ENCODE measurements at regions not wholly inside any gene's neighbourhood (a gene's known extent, or its start where the extent isn't known, plus 50 kb on each side); places are given as distances from the start of the nearest gene placed in this dataset.

GRCh38 chr1:29981586-29982239 lies 741.7 kb downstream of the MATN1 start:
- Histone ChIP-seq H3K27ac (ENCODE audit: low read depth, low read length) (no peak overlapping the region), H3K4me1 (ENCODE audit: control insufficient read depth, insufficient read depth, low read length) (no peaks in the 10 kb centered on the region), H3K4me3 (ENCODE audit: low read length) (no peak overlapping the region), H3K9ac (ENCODE audit: low read length) (no peak overlapping the region), H3K27me3 (ENCODE audit: control insufficient read depth, insufficient read depth, low read length) (no peaks in the 10 kb centered on the region), H3K36me3 (ENCODE audit: control insufficient read depth, insufficient read depth, low read length) (no peaks in the 10 kb centered on the region)

GRCh38 chr1:29977550-29977949 lies 741.2 kb downstream of the PTPRU start:
- no peak overlapping the region for H3K9ac ChIP-seq (ENCODE audit: low read length)
- no peaks in the 10 kb centered on the region for H3K27me3 ChIP-seq (ENCODE audit: control insufficient read depth, insufficient read depth, low read length)
- no peaks in the 10 kb centered on the region for H3K4me1 ChIP-seq (ENCODE audit: control insufficient read depth, insufficient read depth, low read length)
- H3K27ac ChIP-seq (ENCODE audit: low read depth, low read length), result no peak overlapping the region
- no peak overlapping the region for H3K4me3 ChIP-seq (ENCODE audit: low read length)
- no peaks in the 10 kb centered on the region for H3K36me3 ChIP-seq (ENCODE audit: control insufficient read depth, insufficient read depth, low read length)

GRCh38 chr1:29975036-29975694 lies 738.8 kb downstream of the PTPRU start:
- H3K4me1 ChIP-seq (ENCODE audit: control insufficient read depth, insufficient read depth, low read length), result no peaks in the 10 kb centered on the region
- H3K27me3 ChIP-seq (ENCODE audit: control insufficient read depth, insufficient read depth, low read length), result no peaks in the 10 kb centered on the region
- no peak overlapping the region for H3K27ac ChIP-seq (ENCODE audit: low read depth, low read length)
- no peaks in the 10 kb centered on the region for H3K36me3 ChIP-seq (ENCODE audit: control insufficient read depth, insufficient read depth, low read length)
- no peak overlapping the region for H3K4me3 ChIP-seq (ENCODE audit: low read length)
- no peak overlapping the region for H3K9ac ChIP-seq (ENCODE audit: low read length)

GRCh38 chr1:29974316-29974724 lies 738.0 kb downstream of the PTPRU start:
- Histone ChIP-seq H3K4me1 (ENCODE audit: control insufficient read depth, insufficient read depth, low read length) (no peaks in the 10 kb centered on the region), H3K9ac (ENCODE audit: low read length) (no peak overlapping the region), H3K27ac (ENCODE audit: low read depth, low read length) (no peak overlapping the region), H3K4me3 (ENCODE audit: low read length) (no peak overlapping the region), H3K27me3 (ENCODE audit: control insufficient read depth, insufficient read depth, low read length) (no peaks in the 10 kb centered on the region), H3K36me3 (ENCODE audit: control insufficient read depth, insufficient read depth, low read length) (no peaks in the 10 kb centered on the region)

- H3K27ac ChIP-seq (ENCODE audit: low read depth, low read length), result no peak overlapping the region
- H3K36me3 ChIP-seq (ENCODE audit: control insufficient read depth, insufficient read depth, low read length), result no peaks in the 10 kb centered on the region
- no peak overlapping the region for H3K9ac ChIP-seq (ENCODE audit: low read length)
- H3K27me3 ChIP-seq (ENCODE audit: control insufficient read depth, insufficient read depth, low read length), result no peaks in the 10 kb centered on the region
- no peak overlapping the region for H3K4me3 ChIP-seq (ENCODE audit: low read length)
- H3K4me1 ChIP-seq (ENCODE audit: control insufficient read depth, insufficient read depth, low read length), result no peaks in the 10 kb centered on the region
Measured at GRCh38 chr1:29973406-29973805, 737.1 kb downstream of the PTPRU start.

- Histone ChIP-seq H3K4me3 (ENCODE audit: low read length) (no peak overlapping the region), H3K36me3 (ENCODE audit: control insufficient read depth, insufficient read depth, low read length) (no peaks in the 10 kb centered on the region), H3K9ac (ENCODE audit: low read length) (no peak overlapping the region), H3K4me1 (ENCODE audit: control insufficient read depth, insufficient read depth, low read length) (no peaks in the 10 kb centered on the region), H3K27ac (ENCODE audit: low read depth, low read length) (no peak overlapping the region), H3K27me3 (ENCODE audit: control insufficient read depth, insufficient read depth, low read length) (no peaks in the 10 kb centered on the region)
Measured at GRCh38 chr1:29972421-29973053, 736.2 kb downstream of the PTPRU start.

GRCh38 chr1:29971703-29972102 lies 735.4 kb downstream of the PTPRU start:
- no peak overlapping the region for H3K4me3 ChIP-seq (ENCODE audit: low read length)
- no peaks in the 10 kb centered on the region for H3K36me3 ChIP-seq (ENCODE audit: control insufficient read depth, insufficient read depth, low read length)
- H3K27ac ChIP-seq (ENCODE audit: low read depth, low read length), result no peak overlapping the region
- peaks cover under 1% of the 10 kb centered on the region for H3K27me3 ChIP-seq (ENCODE audit: control insufficient read depth, insufficient read depth, low read length)
- H3K9ac ChIP-seq (ENCODE audit: low read length), result no peak overlapping the region
- no peaks in the 10 kb centered on the region for H3K4me1 ChIP-seq (ENCODE audit: control insufficient read depth, insufficient read depth, low read length)

GRCh38 chr1:29970747-29971325 lies 734.5 kb downstream of the PTPRU start:
- H3K27me3 ChIP-seq (ENCODE audit: control insufficient read depth, insufficient read depth, low read length), result peaks cover 3% of the 10 kb centered on the region

GRCh38 chr1:29969576-29969975 lies 733.3 kb downstream of the PTPRU start:
- H3K4me1 ChIP-seq (ENCODE audit: control insufficient read depth, insufficient read depth, low read length), result no peaks in the 10 kb centered on the region

More at GRCh38 chr1:29970747-29971325, 734.5 kb downstream of the PTPRU start:
- H3K4me3 ChIP-seq (ENCODE audit: low read length), result no peak overlapping the region
- H3K36me3 ChIP-seq (ENCODE audit: control insufficient read depth, insufficient read depth, low read length), result no peaks in the 10 kb centered on the region
- H3K9ac ChIP-seq (ENCODE audit: low read length), result no peak overlapping the region
- H3K27ac ChIP-seq (ENCODE audit: low read depth, low read length), result no peak overlapping the region
- no peaks in the 10 kb centered on the region for H3K4me1 ChIP-seq (ENCODE audit: control insufficient read depth, insufficient read depth, low read length)

GRCh38 chr1:29967261-29967660 lies 730.9 kb downstream of the PTPRU start:
- Histone ChIP-seq H3K4me1 (ENCODE audit: control insufficient read depth, insufficient read depth, low read length) (no peaks in the 10 kb centered on the region), H3K36me3 (ENCODE audit: control insufficient read depth, insufficient read depth, low read length) (no peaks in the 10 kb centered on the region), H3K9ac (ENCODE audit: low read length) (no peak overlapping the region), H3K27ac (ENCODE audit: low read depth, low read length) (no peak overlapping the region), H3K4me3 (ENCODE audit: low read length) (no peak overlapping the region), H3K27me3 (ENCODE audit: control insufficient read depth, insufficient read depth, low read length) (peaks cover 3% of the 10 kb centered on the region)

More at GRCh38 chr1:29969576-29969975, 733.3 kb downstream of the PTPRU start:
- Histone ChIP-seq H3K4me3 (ENCODE audit: low read length) (no peak overlapping the region), H3K27ac (ENCODE audit: low read depth, low read length) (no peak overlapping the region), H3K36me3 (ENCODE audit: control insufficient read depth, insufficient read depth, low read length) (no peaks in the 10 kb centered on the region), H3K9ac (ENCODE audit: low read length) (no peak overlapping the region), H3K27me3 (ENCODE audit: control insufficient read depth, insufficient read depth, low read length) (peaks cover 3% of the 10 kb centered on the region)

GRCh38 chr1:29966526-29967045 lies 730.3 kb downstream of the PTPRU start:
- H3K27me3 ChIP-seq (ENCODE audit: control insufficient read depth, insufficient read depth, low read length), result peaks cover 3% of the 10 kb centered on the region
- no peak overlapping the region for H3K27ac ChIP-seq (ENCODE audit: low read depth, low read length)
- no peak overlapping the region for H3K4me3 ChIP-seq (ENCODE audit: low read length)
- no peak overlapping the region for H3K9ac ChIP-seq (ENCODE audit: low read length)
- H3K4me1 ChIP-seq (ENCODE audit: control insufficient read depth, insufficient read depth, low read length), result no peaks in the 10 kb centered on the region
- H3K36me3 ChIP-seq (ENCODE audit: control insufficient read depth, insufficient read depth, low read length), result no peaks in the 10 kb centered on the region

- no peak overlapping the region for H3K4me3 ChIP-seq (ENCODE audit: low read length)
- no peaks in the 10 kb centered on the region for H3K36me3 ChIP-seq (ENCODE audit: control insufficient read depth, insufficient read depth, low read length)
- no peak overlapping the region for H3K9ac ChIP-seq (ENCODE audit: low read length)
- H3K27ac ChIP-seq (ENCODE audit: low read depth, low read length), result no peak overlapping the region
- H3K4me1 ChIP-seq (ENCODE audit: control insufficient read depth, insufficient read depth, low read length), result no peaks in the 10 kb centered on the region
- peaks cover 3% of the 10 kb centered on the region for H3K27me3 ChIP-seq (ENCODE audit: control insufficient read depth, insufficient read depth, low read length)
Measured at GRCh38 chr1:29964718-29965533, 728.6 kb downstream of the PTPRU start.
